ENCODE measurements at regions not wholly inside any gene's neighbourhood (a gene's known extent, or its start where the extent isn't known, plus 50 kb on each side); places are given as distances from the start of the nearest gene placed in this dataset.

DNA sequence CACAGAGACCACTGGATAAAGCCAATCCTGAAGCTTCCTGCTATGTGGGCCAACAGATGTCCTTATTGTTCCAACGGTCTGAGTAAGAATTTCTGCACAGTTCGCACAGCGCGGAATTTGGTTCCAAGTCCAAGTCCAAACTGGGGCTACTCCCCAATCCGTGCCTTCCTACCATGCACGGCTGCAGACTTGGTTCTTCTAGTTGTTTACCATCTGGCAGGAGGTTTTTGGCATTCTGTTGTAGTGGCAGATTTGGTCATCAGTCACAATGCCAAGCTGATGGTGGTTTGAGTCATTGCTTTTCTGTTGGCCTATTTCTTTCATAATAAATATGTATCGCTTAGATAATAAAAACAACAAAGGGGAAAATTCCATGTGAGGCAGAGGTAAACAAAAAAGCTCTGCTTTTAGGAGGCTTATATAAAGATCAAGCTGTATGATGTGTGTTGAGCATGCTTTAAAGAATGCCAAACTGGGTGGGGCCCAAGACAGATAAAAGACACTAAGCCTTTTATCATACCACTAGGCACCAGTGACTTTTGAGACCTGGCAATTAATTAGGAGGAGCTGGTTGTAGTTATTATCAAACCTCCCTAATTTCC lies 52.5 kb upstream of the SYN3 start:
- Histone ChIP-seq H3K4me3 (no peak overlapping the region), H3K4me1 (ENCODE audit: low read depth) (peaks cover 8% of the 10 kb centered on the region), H3K27me3 (no peaks in the 10 kb centered on the region), H3K9me3 (ENCODE audit: low read depth) (no peaks in the 10 kb centered on the region), H3K27ac (no peak overlapping the region), H3K36me3 (no peaks in the 10 kb centered on the region)
- no peak for TF ChIP-seq CTCF (IDR thresholded peaks at IDR 0.05; ENCODE audit: low read depth, low read length)
- no peak for DNase-seq (ENCODE audit: low read depth in 1 of 2, low spot score in 1 of 2)

GRCh38 chr22:33109514-33110430 lies 51.6 kb upstream of the SYN3 start:
- TF ChIP-seq CTCF (IDR thresholded peaks at IDR 0.05; ENCODE audit: low read depth, low read length) = no peak
- Histone ChIP-seq H3K27me3 (no peaks in the 10 kb centered on the region), H3K4me1 (ENCODE audit: low read depth) (peaks cover 8% of the 10 kb centered on the region), H3K36me3 (no peaks in the 10 kb centered on the region), H3K9me3 (ENCODE audit: low read depth) (no peaks in the 10 kb centered on the region), H3K4me3 (no peak overlapping the region), H3K27ac (no peak overlapping the region)
- no peak for DNase-seq (ENCODE audit: low read depth in 1 of 2, low spot score in 1 of 2)

DNA sequence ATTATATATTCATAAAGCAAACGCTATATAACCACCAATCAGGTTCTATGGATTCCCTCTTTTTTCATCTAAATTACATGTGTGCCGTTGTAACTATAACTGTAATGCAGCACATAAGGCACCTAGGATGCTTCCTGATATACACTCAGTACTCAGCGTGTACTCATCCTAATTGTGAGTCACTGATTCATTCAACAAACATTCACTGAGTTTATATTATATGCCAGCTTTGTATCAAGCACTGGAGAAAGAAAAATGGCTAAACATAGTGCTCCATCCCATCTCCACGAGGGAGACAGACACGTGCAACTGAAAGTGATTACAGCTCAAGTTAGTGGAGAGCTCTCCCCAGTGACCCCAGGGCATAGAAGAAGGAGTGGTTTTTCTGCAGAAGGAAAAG lies 49.9 kb upstream of the SYN3 start:
- H3K27me3 ChIP-seq = no peaks in the 10 kb centered on the region
- H3K4me3 ChIP-seq = no peak overlapping the region
- TF ChIP-seq CTCF (IDR thresholded peaks at IDR 0.05; ENCODE audit: low read depth, low read length) = no peak
- no peaks in the 10 kb centered on the region for H3K9me3 ChIP-seq (ENCODE audit: low read depth)
- no peak for DNase-seq (ENCODE audit: low read depth in 1 of 2, low spot score in 1 of 2)
- H3K27ac ChIP-seq = no peak overlapping the region
- H3K4me1 ChIP-seq (ENCODE audit: low read depth) = peaks cover 8% of the 10 kb centered on the region
- H3K36me3 ChIP-seq = no peaks in the 10 kb centered on the region

Data from cardiac muscle cell (in vitro differentiated cells and primary cell).